ENCODE measurements at regions not wholly inside any gene's neighbourhood (a gene's known extent, or its start where the extent isn't known, plus 50 kb on each side); places are given as distances from the start of the nearest gene placed in this dataset.

DNA sequence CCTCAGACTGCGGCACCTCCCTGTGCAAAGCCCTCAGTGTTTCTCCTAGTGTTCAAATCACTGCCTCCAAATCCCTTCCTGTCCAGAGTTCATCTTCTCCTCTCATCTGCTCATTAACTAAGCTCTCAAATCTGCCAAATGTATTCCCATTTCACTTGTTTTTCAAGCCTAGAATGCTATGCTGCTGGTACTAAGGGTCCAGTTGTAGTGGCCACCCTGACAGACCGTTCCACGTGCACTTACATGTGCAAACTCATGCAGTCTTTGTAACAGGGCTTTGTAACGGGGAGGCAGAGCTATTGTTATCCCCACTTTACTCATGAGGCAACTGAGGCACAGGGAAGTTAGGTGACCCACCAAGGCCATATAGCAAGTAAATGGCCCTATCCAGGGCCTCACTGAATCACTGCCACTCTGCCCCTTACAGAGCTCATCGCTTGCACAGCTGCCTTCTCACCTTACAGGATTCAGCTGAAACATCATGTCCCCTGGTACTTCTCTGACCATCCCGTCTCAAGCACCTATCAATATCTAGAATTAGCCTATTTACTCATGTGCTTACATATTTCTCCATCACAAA lies 153.0 kb upstream of the PDE1C start:
- Histone ChIP-seq H3K27me3 (ENCODE audit: insufficient read depth, low read length, poor library complexity) (no peaks in the 10 kb centered on the region), H3K79me2 (ENCODE audit: insufficient read depth, low read length) (no peaks in the 10 kb centered on the region), H3K27ac (ENCODE audit: low read length) (no peak overlapping the region), H3K9me3 (ENCODE audit: insufficient read depth, low read length, severe bottlenecking) (no peaks in the 10 kb centered on the region), H2AFZ (ENCODE audit: low read depth, low read length) (no peak overlapping the region), H4K20me1 (ENCODE audit: insufficient read depth, low read length) (no peaks in the 10 kb centered on the region), H3K4me2 (ENCODE audit: insufficient read depth, low read length) (no peak overlapping the region), H3K9ac (ENCODE audit: low read depth, low read length) (no peak overlapping the region), H3K4me1 (ENCODE audit: insufficient read depth, low read length) (no peaks in the 10 kb centered on the region), H3K36me3 (ENCODE audit: insufficient read depth, low read length) (no peaks in the 10 kb centered on the region), H3K4me3 (ENCODE audit: low read depth in 1 of 2, low read length in 2 of 2) (no peak overlapping the region)
- DNase-seq (no peak), ATAC-seq (ENCODE audit: insufficient read depth, low read depth) (no peak)
- TF ChIP-seq, protein P1, sequence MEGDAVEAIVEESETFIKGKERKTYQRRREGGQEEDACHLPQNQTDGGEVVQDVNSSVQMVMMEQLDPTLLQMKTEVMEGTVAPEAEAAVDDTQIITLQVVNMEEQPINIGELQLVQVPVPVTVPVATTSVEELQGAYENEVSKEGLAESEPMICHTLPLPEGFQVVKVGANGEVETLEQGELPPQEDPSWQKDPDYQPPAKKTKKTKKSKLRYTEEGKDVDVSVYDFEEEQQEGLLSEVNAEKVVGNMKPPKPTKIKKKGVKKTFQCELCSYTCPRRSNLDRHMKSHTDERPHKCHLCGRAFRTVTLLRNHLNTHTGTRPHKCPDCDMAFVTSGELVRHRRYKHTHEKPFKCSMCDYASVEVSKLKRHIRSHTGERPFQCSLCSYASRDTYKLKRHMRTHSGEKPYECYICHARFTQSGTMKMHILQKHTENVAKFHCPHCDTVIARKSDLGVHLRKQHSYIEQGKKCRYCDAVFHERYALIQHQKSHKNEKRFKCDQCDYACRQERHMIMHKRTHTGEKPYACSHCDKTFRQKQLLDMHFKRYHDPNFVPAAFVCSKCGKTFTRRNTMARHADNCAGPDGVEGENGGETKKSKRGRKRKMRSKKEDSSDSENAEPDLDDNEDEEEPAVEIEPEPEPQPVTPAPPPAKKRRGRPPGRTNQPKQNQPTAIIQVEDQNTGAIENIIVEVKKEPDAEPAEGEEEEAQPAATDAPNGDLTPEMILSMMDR (IDR thresholded peaks at IDR 0.05; ENCODE audit: borderline replicate concordance, extremely low read depth, low read length, poor library complexity, severe bottlenecking): no peak
- TF ChIP-seq EZH2 (IDR thresholded peaks at IDR 0.05; ENCODE audit: borderline replicate concordance, low read depth, low read length, severe bottlenecking): no peak

DNA sequence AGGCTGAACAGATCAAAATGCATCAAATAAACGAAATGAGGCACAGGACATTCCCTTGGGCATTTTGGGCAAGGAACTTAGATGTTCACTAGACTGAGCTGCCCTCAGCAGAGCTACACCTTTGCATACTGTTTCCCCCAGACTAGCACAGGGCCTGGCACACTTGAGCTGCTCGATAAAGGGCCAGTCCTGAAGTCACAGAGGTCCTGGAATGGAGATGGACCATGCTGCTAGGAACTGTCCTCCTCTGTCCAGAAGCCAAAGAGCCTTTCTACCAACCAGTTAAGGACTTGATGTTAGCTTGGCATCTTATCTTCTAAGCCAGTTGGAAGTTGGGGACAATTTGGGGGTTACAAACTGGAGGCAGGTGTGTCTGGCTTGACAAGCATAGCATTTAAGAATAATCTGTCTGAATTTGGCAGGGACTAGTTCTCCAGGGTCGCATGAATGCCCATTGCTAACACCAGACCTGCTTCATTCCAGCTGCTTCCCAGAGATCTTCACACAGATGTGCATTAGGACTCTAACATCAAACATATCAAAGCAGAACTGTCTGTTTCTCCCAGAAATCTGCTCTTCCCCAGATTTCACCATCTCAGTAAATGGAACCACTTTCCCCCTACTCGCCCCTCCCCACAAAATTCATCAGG lies 152.2 kb upstream of the PDE1C start:
- ATAC-seq (ENCODE audit: insufficient read depth, low read depth) (no peak), DNase-seq (no peak)
- Histone ChIP-seq H3K79me2 (ENCODE audit: insufficient read depth, low read length) (no peaks in the 10 kb centered on the region), H3K36me3 (ENCODE audit: insufficient read depth, low read length) (no peaks in the 10 kb centered on the region), H3K4me2 (ENCODE audit: insufficient read depth, low read length) (no peak overlapping the region), H3K4me1 (ENCODE audit: insufficient read depth, low read length) (no peaks in the 10 kb centered on the region), H2AFZ (ENCODE audit: low read depth, low read length) (no peak overlapping the region), H3K9ac (ENCODE audit: low read depth, low read length) (no peak overlapping the region), H4K20me1 (ENCODE audit: insufficient read depth, low read length) (no peaks in the 10 kb centered on the region), H3K9me3 (ENCODE audit: insufficient read depth, low read length, severe bottlenecking) (no peaks in the 10 kb centered on the region), H3K27me3 (ENCODE audit: insufficient read depth, low read length, poor library complexity) (no peaks in the 10 kb centered on the region), H3K27ac (ENCODE audit: low read length) (no peak overlapping the region), H3K4me3 (ENCODE audit: low read depth in 1 of 2, low read length in 2 of 2) (no peak overlapping the region)
- TF ChIP-seq, protein P1 (IDR thresholded peaks at IDR 0.05; ENCODE audit: borderline replicate concordance, extremely low read depth, low read length, poor library complexity, severe bottlenecking): no peak
- TF ChIP-seq EZH2 (IDR thresholded peaks at IDR 0.05; ENCODE audit: borderline replicate concordance, low read depth, low read length, severe bottlenecking): no peak

DNA sequence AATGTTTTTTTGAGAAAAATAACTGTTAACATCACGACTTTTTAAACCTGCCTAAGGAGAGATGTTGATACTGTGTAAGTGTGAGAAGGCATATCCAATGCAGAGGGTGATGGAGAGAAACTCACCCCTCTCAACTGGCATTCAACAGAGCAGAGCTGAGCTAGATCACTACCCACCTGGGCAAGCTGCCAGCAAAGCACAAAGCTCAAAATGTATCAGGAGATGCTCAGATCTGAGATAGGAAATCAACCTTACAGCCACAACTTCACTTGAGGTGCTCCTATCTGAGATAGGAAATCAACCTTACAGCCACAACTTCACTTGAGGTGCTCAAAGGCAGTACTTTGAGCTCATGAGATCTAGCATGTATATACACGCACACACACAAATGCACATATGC lies 151.5 kb upstream of the PDE1C start:
- Histone ChIP-seq H3K9ac (ENCODE audit: low read depth, low read length) (no peak overlapping the region), H2AFZ (ENCODE audit: low read depth, low read length) (no peak overlapping the region), H3K4me1 (ENCODE audit: insufficient read depth, low read length) (no peaks in the 10 kb centered on the region), H3K4me2 (ENCODE audit: insufficient read depth, low read length) (no peak overlapping the region), H3K9me3 (ENCODE audit: insufficient read depth, low read length, severe bottlenecking) (no peaks in the 10 kb centered on the region), H3K4me3 (ENCODE audit: low read depth in 1 of 2, low read length in 2 of 2) (no peak overlapping the region), H3K79me2 (ENCODE audit: insufficient read depth, low read length) (no peaks in the 10 kb centered on the region), H3K27ac (ENCODE audit: low read length) (no peak overlapping the region), H3K27me3 (ENCODE audit: insufficient read depth, low read length, poor library complexity) (no peaks in the 10 kb centered on the region), H3K36me3 (ENCODE audit: insufficient read depth, low read length) (no peaks in the 10 kb centered on the region), H4K20me1 (ENCODE audit: insufficient read depth, low read length) (no peaks in the 10 kb centered on the region)
- no peak for ATAC-seq (ENCODE audit: insufficient read depth, low read depth)
- no peak for TF ChIP-seq EZH2 (IDR thresholded peaks at IDR 0.05; ENCODE audit: borderline replicate concordance, low read depth, low read length, severe bottlenecking)
- TF ChIP-seq, protein P1 (IDR thresholded peaks at IDR 0.05; ENCODE audit: borderline replicate concordance, extremely low read depth, low read length, poor library complexity, severe bottlenecking): no peak
- DNase-seq: no peak

Data from DND-41 (cell line).